Cardiac fibroblast (primary cell): ENCODE measurements at regions not wholly inside any gene's neighbourhood (a gene's known extent, or its start where the extent isn't known, plus 50 kb on each side); places are given as distances from the start of the nearest gene placed in this dataset.
"Not testable (repeated sequence)": the region's sequence is repeated elsewhere in the genome, so short reads cannot be mapped to it uniquely, and the experiment has no call there.

Experiments
- DNase-seq, 2 donors: peaks; one replicate each; pipeline versions ENCODE4 v3.0.0 to v3.0.0-alpha.2; 2010; ENCODE audit warnings: low read depth in 2 of 2
- H3K4me3 ChIP-seq, 2 donors: replicated peaks in 1 of 2; 1 replicate in 1 of 2; 2 replicates in 1 of 2; pipeline ENCODE4 v1.5.1; 2011; ENCODE audit warnings: low read depth in 2 of 2, low read length in 2 of 2, mild to moderate bottlenecking in 2 of 2, moderate library complexity in 1 of 2

DNA sequence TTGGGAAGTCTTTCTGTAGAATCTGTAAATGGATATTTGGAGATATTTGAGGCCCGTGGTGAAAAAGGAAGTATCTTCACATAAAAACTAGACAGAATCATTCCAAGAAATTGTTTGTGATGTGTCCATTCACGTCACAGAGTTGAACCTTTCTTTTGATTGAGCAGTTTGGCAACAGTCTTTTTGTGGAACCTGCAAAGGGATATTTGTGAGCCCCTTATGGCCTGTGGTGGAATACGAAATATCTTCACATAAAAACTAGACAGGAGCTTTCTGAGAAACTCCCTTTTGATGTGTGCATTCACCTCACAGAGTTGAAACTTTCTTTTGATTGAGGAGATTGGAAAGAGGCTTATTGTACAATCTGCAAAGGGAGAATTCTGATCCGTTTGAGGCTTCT is 2980.4 kb downstream of the TUBA3C start:
- DNase-seq, H3K4me3 ChIP-seq: not testable (repeated sequence)

DNA sequence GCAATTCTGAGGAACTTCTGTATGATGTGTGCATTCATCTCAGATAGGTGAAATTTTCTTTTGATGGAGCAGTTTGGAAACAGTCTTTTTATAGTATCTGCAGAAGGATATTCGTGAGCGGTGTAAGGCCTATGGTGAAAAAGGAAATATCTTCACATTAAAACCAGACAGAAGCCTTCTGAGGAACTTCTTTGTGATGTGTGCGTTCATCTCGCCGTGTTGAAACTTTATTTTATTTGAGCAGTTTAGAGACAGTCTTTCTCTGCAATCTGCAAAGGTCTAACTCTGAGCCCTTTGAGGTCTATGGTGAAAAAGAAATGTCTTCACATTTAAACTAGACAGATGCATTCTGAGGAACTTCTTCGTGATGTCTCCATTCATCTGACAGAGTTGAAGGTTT is 3021.0 kb downstream of the TUBA3C start:
- not testable (repeated sequence) for DNase-seq, H3K4me3 ChIP-seq

DNA sequence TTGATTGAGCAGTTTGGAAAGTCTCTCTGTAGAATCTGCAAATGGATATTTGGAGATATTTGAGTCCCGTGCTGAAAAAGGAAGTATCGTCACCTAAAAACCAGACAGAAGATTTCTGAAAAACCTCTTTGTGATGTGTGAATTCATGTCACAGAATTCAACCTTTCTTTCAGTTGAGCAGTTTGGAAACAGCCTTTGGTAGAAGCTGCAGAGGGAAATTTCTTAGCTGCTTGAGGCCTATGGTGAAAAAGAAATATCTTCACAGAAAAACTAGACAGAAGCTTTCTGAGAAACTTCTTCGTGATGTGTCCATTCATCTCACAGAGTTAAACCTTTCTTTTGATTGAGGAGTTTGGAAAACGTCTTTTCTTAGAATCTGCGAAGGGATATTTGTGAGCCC is 3022.7 kb downstream of the TUBA3C start:
- H3K4me3 ChIP-seq, DNase-seq: not testable (repeated sequence)

DNA sequence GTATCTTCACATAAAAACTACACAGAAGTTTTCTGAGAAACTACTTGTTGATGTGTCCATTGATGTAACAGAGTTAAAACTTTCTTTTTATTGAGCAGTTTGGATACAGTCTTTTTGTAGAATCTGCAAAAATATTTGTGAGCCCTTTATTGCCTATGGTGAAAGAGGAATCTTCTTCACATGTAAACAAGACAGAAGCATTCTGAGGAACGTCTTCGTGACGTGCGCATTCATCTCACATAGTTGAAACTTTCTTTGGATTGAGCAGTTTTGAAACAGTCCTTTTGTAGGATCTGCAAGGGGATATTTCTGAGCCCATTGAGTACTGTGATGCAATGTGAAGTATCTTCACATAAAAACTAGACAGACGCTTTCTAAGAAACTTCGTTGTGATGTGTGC is 3023.6 kb downstream of the TUBA3C start:
- DNase-seq, H3K4me3 ChIP-seq: not testable (repeated sequence)

DNA sequence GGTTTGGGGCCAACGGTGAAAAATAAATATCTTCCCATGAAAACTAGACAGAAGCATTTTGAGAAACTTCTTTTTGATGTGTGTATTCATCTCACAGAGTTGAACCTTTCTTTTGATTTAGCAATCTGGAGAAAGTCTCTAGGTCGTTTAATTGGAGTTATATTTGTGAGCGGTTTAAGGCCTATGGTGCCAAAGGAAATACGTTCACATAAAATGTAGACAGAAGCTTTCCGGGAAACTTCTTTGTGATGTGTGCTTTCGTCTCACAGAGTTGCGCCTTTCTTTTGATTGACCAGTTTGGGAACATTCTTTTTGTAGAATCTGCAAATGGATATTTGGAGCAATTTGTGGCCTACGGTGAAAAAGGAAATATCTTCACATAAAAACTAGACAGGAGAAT is 3028.8 kb downstream of the TUBA3C start:
- not testable (repeated sequence) for DNase-seq, H3K4me3 ChIP-seq

DNA sequence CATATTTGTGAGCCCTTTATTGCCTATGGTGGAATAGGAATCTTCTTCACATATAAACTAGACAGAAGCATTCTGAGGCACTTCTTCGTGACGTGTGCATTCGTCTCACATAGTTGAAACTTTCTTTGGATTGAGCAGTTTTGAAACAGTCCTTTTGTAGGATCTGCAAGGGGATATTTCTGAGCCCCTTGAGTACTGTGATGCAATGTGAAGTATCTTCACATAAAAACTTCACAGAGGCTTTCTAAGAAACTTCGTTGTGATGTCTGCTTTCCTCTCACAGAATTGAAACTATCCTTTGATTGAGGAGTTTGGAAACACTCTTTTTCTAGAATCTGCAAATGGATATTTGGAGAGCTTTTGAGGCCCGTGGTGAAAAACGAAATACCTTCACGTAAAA is 3030.3 kb downstream of the TUBA3C start:
- H3K4me3 ChIP-seq, DNase-seq: not testable (repeated sequence)

DNA sequence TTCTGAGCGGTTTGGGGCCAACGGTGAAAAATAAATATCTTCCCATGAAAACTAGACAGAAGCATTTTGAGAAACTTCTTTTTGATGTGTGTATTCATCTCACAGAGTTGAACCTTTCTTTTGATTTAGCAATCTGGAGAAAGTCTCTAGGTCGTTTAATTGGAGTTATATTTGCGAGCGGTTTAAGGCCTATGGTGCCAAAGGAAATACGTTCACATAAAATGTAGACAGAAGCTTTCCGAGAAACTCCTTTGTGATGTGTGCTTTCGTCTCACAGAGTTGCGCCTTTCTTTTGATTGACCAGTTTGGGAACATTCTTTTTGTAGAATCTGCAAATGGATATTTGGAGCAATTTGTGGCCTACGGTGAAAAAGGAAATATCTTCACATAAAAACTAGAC is 3032.2 kb downstream of the TUBA3C start:
- not testable (repeated sequence) for H3K4me3 ChIP-seq, DNase-seq

DNA sequence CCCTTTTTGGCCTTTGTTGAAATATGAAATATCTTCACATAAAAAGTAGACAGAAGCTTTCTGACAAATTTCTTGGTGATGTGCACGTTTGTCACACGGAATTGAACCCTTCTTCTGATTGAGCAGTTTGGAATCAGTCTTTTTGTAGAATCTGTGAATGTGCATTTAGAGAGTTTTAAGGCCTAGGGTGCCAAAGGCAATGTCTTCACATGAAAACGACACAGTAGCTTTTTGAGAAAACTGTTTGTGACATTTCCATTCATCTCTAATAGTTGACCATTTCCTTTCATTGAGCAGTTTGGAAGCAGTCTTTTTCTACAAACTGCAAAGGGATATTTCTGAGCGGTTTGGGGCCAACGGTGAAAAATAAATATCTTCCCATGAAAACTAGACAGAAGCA is 3036.0 kb downstream of the TUBA3C start:
- DNase-seq, H3K4me3 ChIP-seq: not testable (repeated sequence)

DNA sequence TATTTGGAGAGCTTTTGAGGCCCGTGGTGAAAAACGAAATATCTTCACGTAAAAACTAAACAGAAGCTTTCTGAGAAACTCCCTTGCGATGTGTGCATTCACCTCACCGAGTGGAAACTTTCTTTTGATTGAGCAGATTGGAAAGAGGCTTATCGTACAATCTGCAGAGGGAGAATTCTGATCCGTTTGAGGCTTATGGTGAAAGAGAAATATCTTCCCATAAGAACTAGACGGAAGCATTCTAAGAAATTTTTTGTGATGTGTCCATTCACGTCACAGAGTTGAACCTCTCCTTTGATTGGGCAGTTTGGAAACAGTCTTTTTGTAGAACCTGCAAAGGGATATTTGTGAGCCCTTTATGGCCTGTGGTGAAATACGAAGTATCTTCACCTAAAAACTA is 3040.3 kb downstream of the TUBA3C start:
- peak in 1 of 2 donors; percentile 17 for DNase-seq
- H3K4me3 ChIP-seq, result not testable (repeated sequence)

DNA sequence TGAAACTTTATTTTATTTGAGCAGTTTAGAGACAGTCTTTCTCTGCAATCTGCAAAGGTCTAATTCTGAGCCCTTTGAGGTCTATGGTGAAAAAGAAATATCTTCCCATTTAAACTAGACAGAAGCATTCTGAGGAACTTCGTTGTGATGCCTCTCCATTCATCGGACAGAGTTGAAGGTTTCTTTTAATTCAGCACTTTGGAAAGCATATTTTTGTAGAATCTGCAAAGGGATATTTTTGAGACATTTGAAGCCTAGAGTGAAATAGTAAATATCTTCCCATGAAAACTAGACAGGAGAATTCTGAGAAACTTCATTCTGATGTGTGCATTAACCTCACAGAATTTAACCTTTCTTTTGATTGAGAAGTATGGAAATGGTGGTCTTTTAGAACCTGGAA is 3044.8 kb downstream of the TUBA3C start:
- not testable (repeated sequence) for H3K4me3 ChIP-seq
- DNase-seq, result peak in 1 of 2 donors; percentile 24

DNA sequence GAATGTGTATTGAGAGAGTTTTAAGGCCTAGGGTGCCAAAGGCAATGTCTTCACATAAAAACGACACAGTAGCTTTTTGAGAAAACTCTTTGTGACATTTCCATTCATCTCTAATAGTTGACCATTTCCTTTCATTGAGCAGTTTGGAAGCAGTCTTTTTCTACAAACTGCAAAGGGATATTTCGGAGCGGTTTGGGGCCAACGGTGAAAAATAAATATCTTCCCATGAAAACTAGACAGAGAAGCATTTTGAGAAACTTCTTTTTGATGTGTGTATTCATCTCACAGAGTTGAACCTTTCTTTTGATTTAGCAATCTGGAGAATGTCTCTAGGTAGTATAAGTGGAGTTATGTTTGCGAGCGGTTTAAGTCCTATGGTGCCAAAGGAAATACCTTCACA is 3052.9 kb downstream of the TUBA3C start:
- not testable (repeated sequence) for H3K4me3 ChIP-seq, DNase-seq

DNA sequence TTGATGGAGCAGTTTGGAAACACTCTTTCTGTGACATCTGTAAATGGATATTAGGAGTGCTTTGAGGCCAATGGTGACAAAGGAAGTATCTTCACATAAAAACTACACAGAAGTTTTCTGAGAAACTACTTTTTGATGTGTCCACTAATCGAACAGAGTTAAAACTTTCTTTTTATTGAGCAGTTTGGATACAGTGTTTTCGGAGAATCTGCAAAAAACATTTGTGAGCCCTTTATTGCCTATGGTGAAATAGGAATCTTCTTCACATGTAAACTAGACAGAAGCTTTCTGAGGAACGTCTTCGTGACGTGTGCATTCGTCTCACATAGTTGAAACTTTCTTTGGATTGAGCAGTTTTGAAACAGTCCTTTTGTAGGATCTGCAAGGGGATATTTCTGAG is 3068.2 kb downstream of the TUBA3C start:
- not testable (repeated sequence) for DNase-seq, H3K4me3 ChIP-seq
